SH-SY5Y (cell line): ENCODE measurements at regions not wholly inside any gene's neighbourhood (a gene's known extent, or its start where the extent isn't known, plus 50 kb on each side); places are given as distances from the start of the nearest gene placed in this dataset.

Experiments
- GATA2 ChIP-seq: IDR thresholded peaks from 2 replicates; pipeline ENCODE4 v1.6.1; 2011; ENCODE audit warnings: mild to moderate bottlenecking, low read depth, low read length
- GATA3 ChIP-seq: IDR thresholded peaks from 2 replicates; pipeline ENCODE4 v1.6.1; 2011; ENCODE audit warnings: low read depth, mild to moderate bottlenecking, low read length, moderate library complexity

DNA sequence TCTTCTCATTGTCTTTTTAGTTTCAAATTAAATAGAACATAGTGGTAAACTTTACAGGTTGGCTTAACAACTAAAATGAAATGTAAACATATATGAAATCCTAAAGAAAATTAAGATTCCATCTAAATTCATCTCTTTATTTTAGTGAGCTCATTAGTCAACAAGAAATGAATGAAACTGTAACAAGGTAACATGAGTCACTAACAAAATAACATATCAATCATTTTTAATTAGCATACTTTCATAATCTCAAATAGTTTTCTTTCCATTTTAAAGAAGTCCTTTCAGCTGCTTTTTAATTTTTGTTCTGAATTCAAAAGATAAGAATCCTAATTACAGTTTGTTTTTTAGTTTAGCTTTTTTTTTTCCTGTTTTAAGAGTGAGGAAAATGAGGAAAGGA, 688.6 kb upstream of the TENM4 start:
- no peak for TF ChIP-seq GATA3
- no peak for TF ChIP-seq GATA2

DNA sequence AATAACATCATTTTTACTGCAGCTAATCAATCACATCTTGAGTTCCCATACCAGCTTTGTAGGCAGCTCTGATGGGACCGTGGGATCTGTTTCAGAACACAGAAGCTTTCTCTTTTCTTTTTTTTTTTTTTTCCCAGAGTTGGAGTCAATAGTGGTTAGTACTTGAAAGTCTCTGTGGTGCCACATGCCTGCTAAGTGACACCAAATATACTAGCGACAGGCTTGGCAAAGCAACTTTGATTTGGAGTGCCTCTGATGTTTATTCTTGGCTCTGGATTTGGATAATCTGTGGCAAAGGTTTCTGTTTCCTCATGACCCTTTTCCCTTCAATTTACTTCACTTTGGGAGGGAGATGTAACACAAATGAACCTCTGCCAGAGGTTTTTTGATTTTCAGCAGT, 681.4 kb upstream of the TENM4 start:
- TF ChIP-seq GATA2 (no peak), GATA3 (no peak)

DNA sequence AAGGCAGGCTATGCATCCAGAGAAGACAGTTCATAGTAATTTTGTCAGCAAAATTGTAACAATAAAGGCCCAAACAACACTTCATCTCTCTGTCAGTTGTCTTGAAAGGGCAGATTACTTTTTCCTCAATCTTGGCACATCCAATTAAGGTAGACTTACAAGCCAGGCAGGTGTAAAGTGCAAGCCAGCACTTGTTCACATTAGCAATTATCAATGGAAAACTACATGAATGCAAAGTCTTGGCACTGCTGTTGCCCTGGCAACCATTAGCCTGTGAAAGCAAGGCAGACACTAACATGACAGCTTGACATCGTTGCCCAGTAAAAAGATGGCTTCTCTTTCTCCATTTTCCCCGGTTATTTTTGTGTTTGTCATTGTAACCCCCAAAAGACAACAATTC, 677.2 kb upstream of the TENM4 start:
- TF ChIP-seq GATA2 (no peak), GATA3 (no peak)

DNA sequence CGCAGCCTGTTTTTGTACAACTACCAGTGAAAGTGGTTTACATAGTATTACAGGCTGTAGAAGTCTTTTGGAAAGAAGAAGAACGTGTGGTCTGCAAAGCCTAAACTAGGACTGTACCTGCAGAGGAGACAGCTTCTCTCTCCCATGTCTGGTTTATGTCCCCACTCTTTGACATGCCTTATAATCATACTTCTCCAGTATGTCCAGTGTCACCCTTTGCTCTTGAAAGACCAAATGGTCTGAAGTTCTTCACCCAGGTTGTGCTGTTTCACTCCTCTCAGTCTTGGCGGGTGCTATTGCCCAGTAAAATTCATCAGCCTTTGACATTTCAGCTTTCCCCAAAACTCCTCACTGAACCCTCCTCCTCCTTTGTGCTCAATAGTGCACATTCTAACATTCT, 676.0 kb upstream of the TENM4 start:
- TF ChIP-seq GATA3, result no peak
- TF ChIP-seq GATA2, result no peak

DNA sequence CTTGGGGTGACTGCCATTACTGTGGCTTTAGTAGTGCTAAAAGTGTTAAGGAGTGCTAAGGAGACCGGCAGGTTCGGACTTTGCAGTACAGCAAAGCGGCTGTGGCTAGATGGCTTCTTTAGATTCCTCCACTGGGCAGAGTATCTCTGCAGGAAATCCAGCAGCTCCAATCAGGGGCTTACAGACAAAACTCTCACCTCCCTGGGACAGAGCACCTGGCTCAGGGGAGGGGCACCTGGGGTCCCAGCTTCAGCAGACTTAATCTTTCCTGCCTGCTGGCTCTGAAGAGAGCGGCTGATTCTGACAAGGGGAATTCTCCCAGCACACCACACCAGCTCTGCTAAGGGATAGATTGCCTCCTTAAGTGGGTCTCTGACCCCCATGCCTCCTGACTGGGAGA, 668.8 kb upstream of the TENM4 start:
- no peak for TF ChIP-seq GATA2
- no peak for TF ChIP-seq GATA3

DNA sequence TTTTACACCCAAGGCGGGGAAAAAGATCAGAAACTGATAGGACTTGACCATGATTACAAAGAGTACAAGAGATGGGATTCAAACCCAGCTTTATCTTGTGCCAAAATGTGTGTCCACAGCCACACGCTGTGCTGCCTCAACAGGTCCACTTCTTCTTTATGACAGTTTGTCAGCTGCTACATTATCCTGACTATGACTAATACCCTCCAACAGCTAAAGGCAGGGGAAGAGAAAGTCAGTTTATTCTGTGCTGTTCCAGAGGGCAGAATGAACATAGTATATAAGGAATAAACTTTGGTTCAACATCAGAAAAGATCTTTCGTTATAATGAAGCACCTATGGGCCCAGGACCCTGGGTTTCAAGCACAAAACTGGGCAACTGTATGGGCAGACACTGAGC, 668.2 kb upstream of the TENM4 start:
- TF ChIP-seq GATA3 (no peak), GATA2 (no peak)

DNA sequence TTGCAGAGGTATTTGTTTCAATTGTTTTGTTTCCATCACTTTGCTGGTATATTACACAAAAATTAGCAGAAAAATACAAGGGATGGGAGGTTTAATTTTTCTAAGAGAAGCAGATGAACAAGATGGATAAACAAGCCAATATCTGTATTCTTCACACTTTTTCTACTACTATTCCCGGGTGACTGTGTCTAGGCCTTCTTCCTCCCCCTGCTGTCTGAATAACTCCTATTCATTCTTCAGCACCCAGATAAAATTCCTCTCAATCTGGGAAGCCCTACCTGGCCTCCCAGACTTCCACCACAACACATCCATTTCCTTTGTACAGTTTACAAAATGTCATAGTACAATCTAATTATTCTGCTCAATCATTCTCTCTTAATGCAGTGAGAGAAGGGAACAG, 666.6 kb upstream of the TENM4 start:
- TF ChIP-seq GATA3, result no peak
- TF ChIP-seq GATA2, result no peak

DNA sequence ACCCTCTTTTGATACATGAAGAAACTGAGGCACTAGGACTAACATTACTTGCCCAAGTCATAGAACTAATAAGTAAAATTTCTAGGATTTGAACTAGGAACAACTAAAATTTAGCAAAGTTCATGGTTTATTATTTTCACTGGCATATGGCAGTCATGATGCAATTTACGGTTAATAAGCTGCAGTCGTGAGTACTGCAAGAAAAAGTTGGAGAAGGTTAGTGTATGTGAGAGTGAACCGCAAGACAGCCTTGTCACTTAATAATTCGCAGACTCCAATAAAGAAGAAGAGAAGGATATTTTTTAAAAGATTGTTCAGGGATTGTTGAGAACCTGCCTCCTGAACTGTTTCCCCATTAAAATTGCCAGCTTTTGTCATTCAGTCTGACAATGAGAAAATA, 663.4 kb upstream of the TENM4 start:
- TF ChIP-seq GATA2 (no peak), GATA3 (no peak)

DNA sequence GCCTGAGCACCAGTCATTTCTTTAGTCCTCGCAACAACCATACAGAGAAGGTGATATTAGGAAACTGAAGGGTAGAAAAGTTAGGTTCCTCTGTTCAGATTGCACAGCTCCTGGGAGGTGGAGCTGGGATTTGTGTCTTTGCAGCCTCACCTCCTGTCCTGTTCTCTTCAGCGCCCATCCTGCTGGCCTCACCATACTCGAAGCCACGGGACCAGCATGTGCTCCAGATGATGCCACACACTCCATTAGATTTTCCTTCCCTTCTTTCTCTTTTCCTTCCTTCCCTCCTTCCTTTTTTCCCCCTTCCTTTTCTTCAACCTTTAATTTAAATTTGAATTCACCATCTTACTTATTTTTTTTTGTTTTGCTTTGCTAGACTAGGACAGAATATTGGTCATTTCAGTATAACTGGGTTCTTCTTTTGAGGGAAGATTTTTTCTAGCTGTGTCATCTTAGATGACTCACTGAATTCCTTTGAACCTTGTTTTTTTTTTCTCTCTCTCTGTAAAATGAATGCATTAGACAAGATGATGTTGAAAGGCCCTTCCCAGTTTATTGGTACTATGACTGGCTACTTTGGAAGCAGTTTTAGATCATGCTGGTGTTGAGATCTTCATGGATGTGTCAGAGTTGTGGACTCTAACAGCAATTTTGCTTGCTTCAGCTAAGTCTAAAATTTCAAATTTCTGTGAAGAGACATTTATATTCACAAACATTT, 662.5 kb upstream of the TENM4 start:
- TF ChIP-seq GATA2 (no peak), GATA3 (no peak)

DNA sequence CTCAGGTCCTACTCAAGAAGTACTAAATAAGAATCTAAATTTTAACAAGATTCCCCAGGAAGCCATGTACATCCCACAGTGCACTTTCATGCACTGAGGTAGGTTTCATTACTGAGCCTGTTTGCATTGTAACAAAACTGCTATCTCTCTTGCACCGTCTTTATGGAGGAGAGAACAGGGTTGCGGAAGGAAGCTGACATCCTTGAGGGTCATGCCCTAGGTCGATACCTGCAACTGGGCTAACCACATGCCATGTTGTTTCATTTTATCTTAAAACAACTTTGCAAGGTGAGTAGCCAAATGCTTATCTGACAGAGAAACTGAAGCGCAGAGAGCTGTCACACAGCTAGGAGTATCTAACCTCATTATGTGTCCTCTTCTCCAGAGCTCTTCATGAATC, 656.3 kb upstream of the TENM4 start:
- TF ChIP-seq GATA2, result no peak
- no peak for TF ChIP-seq GATA3

DNA sequence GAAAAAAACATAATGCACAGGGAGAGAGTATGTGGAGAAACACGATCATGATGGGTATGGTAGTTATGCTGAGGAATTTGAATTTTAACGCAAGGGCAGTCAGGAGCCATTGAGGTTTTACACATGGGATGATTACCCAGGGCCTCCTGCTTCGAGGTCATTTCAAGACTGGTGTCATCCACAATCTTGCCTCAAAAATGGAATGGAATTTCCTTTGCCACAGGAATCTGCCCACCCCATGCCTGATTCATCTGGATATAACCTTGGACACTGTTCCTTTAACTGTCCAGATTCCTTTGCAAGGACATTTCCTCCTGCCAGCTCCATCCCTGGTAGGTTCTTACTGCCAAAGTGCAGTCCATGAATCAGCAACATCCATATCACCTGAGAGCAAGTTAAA, 655.9 kb upstream of the TENM4 start:
- TF ChIP-seq GATA2 (no peak), GATA3 (no peak)

DNA sequence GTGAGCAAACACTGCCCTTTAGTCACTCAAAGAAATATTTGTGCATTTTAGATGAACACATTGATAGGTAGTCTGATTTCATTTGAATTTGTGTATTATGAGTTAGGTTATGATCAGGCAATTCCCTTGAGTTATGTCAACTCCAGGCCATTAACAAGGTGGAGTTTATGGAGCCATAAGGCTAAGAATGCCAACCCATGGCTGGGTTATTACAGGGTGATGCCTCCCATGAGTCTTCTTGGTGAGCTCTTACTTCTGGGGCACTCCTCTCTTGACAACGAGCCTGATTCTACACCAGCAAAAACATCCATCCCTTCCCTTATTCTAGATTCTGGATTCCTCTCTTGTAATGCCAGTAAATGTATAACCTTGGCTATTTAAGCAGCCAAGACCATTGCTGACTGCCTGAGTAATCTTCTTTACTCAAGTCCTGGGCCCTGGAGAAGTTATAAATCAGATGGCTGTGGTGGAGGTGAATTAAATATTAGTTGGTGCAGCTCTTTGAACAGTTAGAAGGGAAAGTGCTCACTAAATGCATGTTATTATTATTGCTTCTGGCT, 645.7 kb upstream of the TENM4 start:
- TF ChIP-seq GATA2 (no peak), GATA3 (no peak)

DNA sequence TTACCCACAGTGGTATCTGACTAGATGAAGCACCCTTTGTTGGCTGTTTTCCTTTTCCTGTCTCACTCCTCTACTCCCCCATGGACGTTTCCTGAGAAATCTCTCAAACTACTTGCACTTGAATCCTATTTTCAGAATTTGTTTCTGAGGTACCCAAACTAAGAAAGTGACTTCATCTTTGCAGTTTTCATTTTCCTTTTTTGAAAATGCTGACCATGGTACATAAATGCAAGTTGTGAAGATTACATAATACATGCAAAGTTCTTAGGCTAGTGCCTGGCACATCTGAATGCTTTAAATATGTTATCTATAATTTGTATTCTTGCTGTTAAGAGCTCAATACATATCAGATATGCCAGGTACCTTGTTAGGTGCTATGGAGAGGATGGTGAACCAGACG, 644.7 kb upstream of the TENM4 start:
- no peak for TF ChIP-seq GATA3
- no peak for TF ChIP-seq GATA2

DNA sequence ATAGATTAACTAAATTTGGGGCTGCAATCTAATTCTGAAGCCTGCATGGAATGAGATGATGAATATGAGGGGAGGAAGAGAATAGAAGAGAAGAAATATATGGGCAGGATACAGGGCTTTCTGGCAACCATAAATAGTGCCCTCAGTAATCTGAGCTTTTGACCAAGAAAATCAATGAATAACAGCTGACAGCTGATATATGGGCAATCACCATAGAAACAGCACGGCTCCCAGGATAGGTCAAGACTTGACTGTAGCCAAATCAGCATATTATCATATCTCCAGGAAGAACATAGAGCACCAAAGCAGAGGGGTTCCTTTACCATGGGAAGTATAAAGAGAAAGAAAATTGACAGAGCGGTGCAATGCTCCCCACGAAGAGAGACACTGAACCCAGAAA, 643.8 kb upstream of the TENM4 start:
- TF ChIP-seq GATA2 (no peak), GATA3 (no peak)

DNA sequence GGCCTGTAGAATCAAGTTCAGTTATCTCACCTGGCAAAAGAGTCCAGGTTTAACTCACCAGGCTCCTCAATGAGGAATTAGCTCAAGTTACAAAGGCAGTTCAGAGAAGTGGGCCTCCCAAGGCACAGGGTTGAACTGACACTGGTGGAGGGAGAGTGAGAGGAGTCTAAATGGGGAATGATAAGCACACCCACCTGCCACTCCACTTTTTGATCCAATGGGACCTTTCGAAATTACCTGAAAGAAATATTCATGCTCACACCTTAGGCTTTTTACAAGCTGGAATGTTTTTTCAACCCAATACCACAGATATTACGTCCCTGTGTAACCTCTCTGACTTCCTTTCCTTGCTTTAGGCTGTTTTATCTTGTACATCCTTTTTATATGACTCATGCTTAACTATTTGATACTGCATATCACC, 642.7 kb upstream of the TENM4 start:
- TF ChIP-seq GATA3 (no peak), GATA2 (no peak)

DNA sequence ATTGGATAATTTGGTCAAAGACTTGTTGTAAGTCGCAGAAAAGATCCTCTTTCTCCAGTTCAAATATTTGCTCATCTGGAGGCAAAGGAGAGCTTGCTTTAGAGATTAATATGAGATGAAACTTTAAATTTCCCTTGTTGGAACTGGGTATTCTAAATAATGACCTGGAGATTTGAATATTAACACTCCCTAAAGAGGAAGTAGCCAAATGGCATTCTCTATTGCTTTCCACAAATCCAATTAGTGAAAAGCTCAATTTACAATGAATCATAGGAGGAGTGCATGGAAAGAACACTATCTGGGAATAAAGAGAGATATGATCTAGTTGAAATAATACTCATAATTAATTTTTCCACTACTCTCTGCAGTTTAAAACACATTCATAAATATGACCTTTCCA, 641.6 kb upstream of the TENM4 start:
- no peak for TF ChIP-seq GATA3
- TF ChIP-seq GATA2, result no peak

DNA sequence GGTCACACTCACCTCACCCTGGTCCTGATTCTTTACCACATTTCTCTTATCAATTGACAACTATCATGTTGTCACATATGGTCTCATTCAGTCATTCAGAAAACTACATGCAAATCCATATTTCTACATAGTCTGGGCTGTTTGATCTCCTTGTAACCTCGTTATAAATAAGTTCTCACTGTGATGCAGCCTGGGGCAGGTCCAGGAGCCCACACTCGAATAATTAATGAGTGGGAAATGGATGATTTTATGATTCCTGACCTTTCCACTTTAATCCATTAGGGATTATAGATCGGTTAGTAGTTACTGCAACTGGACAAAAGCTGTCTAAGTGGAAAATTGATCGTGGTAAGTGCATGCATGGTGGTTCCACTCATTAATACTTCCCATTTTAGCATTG, 636.3 kb upstream of the TENM4 start:
- TF ChIP-seq GATA3 (no peak), GATA2 (no peak)
